ENCODE measurements at regions not wholly inside any gene's neighbourhood (a gene's known extent, or its start where the extent isn't known, plus 50 kb on each side); places are given as distances from the start of the nearest gene placed in this dataset.
A peak's percentile ranks its signal among the peaks of the same experiment; 100 is the strongest.
"Not testable (repeated sequence)": the region's sequence is repeated elsewhere in the genome, so short reads cannot be mapped to it uniquely, and the experiment has no call there.

DNA sequence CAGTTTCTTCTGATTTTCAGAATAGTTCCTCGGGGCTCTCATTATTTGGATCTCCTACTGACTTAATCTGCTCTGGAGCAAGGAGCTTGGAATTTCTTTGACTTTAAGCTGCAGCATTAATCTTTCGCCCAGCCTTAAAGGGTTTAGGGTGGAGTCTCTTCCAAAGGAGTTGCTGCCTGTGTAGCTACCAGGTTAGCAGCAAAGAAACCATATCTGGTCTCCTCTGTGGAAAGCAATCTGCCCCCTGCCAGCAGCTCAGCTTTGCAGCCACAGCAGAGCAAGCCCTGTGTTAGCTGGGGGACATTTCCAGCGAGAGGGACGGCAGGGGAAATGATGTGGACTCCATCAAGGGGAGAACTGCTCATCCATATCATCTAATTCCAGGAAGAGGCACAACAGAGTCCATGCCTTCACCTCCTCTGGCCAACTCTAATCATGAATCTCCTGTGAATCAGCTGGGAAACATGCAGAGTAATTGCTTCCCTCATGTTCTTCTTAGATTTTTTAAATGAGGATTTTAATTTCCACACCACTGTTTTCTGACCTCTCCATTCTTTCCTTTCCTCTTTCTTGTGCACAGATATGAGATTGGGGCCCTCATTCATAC lies 827.6 kb upstream of the CA10 start:
- peak in 1 of 2 donors; percentile 3 for DNase-seq
- Histone ChIP-seq H3K4me1 (no peaks in the 10 kb centered on the region), H3K4me3 (no peak overlapping the region), H3K36me3 (no peaks in the 10 kb centered on the region), H3K27ac (no peak overlapping the region), H3K27me3 (no peaks in the 10 kb centered on the region), H3K9me3 (no peaks in the 10 kb centered on the region)
- intact Hi-C loops (cut with DNase I; ENCODE audit: low total_unique reads) = no loop called here
- TF ChIP-seq POLR2AphosphoS5 (IDR thresholded peaks at IDR 0.05) = no peak
- no peak for TF ChIP-seq EP300 (IDR thresholded peaks at IDR 0.05)
- TF ChIP-seq, protein P1, sequence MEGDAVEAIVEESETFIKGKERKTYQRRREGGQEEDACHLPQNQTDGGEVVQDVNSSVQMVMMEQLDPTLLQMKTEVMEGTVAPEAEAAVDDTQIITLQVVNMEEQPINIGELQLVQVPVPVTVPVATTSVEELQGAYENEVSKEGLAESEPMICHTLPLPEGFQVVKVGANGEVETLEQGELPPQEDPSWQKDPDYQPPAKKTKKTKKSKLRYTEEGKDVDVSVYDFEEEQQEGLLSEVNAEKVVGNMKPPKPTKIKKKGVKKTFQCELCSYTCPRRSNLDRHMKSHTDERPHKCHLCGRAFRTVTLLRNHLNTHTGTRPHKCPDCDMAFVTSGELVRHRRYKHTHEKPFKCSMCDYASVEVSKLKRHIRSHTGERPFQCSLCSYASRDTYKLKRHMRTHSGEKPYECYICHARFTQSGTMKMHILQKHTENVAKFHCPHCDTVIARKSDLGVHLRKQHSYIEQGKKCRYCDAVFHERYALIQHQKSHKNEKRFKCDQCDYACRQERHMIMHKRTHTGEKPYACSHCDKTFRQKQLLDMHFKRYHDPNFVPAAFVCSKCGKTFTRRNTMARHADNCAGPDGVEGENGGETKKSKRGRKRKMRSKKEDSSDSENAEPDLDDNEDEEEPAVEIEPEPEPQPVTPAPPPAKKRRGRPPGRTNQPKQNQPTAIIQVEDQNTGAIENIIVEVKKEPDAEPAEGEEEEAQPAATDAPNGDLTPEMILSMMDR (IDR thresholded peaks at IDR 0.05) = no peak
- no peak for TF ChIP-seq POLR2A (IDR thresholded peaks at IDR 0.05)
- 29 to 44% (median 35%) methylated on average over 4 of the region's 4 CpGs for WGBS, 5 donors

DNA sequence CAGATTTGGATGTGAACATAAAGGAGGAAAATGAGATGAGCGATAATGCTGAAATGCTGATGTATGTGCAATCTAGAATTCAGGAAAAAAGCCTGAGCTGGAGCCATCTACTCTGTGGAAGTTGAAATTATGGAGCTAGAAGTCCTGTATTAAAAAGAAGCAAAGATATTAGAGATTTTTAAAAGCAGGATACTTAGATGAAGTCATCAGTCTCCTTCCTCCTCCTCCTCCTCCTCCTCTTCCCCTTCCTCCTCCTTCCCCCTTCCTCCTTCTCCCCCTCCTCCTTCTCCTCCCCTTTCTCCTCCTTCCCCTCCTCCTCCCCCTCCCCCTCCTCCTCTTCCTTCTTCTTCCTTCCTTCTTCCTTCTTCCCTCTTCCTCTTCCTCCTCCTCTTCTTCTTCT lies 823.8 kb upstream of the CA10 start:
- DNase-seq = no peak
- no peaks in the 10 kb centered on the region for H3K36me3 ChIP-seq
- H3K27me3 ChIP-seq = no peaks in the 10 kb centered on the region
- H3K4me3 ChIP-seq = no peak overlapping the region
- H3K27ac ChIP-seq = no peak overlapping the region
- TF ChIP-seq EP300 (IDR thresholded peaks at IDR 0.05) = no peak
- no peak for TF ChIP-seq POLR2AphosphoS5 (IDR thresholded peaks at IDR 0.05)
- no peak for TF ChIP-seq POLR2A (IDR thresholded peaks at IDR 0.05)
- TF ChIP-seq, protein P1 (IDR thresholded peaks at IDR 0.05) = no peak
- intact Hi-C loops (cut with DNase I; ENCODE audit: low total_unique reads) = no loop called here
- H3K4me1 ChIP-seq = no peaks in the 10 kb centered on the region
- WGBS, 5 donors = 89 to 100% (median 96%) methylated on average over 1 of the region's 1 CpG
- no peaks in the 10 kb centered on the region for H3K9me3 ChIP-seq

DNA sequence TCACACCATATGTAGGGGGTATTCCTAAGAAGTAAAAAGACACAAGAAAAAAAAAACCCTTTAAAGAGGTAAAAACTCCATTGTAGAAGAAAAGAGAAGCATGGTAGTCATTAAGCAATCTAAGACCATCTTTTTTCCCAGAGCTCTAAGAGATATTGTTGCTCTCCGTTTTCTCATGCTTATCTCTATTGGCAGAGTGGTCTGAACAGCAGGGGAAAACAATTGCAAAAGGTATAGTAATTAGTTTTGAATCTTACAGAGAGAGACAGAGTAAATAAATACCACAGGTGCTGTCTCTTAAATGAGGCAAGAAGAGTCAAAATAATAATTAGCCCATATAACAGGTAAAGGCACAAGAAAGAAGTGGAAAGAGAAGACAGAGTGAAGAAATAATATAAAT lies 821.4 kb upstream of the CA10 start:
- H3K9me3 ChIP-seq = no peaks in the 10 kb centered on the region
- intact Hi-C loops (cut with DNase I; ENCODE audit: low total_unique reads) = no loop called here
- H3K4me3 ChIP-seq = no peak overlapping the region
- H3K27ac ChIP-seq = no peak overlapping the region
- no peak for DNase-seq
- 5 to 38% (median 15%) methylated on average over 1 of the region's 1 CpG for WGBS, 5 donors
- no peaks in the 10 kb centered on the region for H3K27me3 ChIP-seq
- TF ChIP-seq POLR2AphosphoS5 (IDR thresholded peaks at IDR 0.05) = no peak
- no peak for TF ChIP-seq EP300 (IDR thresholded peaks at IDR 0.05)
- TF ChIP-seq POLR2A (IDR thresholded peaks at IDR 0.05) = no peak
- TF ChIP-seq, protein P1 (IDR thresholded peaks at IDR 0.05) = no peak
- no peaks in the 10 kb centered on the region for H3K4me1 ChIP-seq
- no peaks in the 10 kb centered on the region for H3K36me3 ChIP-seq

DNA sequence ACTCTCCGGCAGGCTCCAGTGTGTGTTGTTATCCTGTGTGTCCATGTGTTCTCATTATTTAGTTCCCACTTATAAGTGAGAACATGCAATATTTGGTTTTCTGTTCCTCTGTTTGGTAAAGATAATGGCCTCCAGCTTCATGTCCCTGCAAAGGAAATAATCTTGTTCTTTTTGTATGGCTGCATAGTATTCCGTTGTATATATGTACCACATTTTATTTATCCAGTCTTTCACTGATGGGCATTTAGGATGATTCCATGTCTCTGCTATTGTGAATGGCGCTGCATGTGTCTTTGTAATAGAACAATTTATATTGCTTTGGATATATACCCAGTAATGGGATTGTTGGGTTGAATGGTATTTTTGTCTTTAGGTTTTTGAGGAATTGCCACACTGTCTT lies 807.3 kb upstream of the CA10 start:
- WGBS, 5 donors = 72 to 88% (median 84%) methylated on average over 3 of the region's 3 CpGs
- Histone ChIP-seq H3K9me3 (peaks cover 0 to 4% (median 0%) of the 10 kb centered on the region in 4 donors), H3K27ac (no peak overlapping the region), H3K4me1 (no peaks in the 10 kb centered on the region), H3K36me3 (no peaks in the 10 kb centered on the region), H3K4me3 (no peak overlapping the region), H3K27me3 (no peaks in the 10 kb centered on the region)
- intact Hi-C loops (cut with DNase I; ENCODE audit: low total_unique reads) = no loop called here
- DNase-seq = no peak
- TF ChIP-seq, protein P1 (IDR thresholded peaks at IDR 0.05) = no peak
- TF ChIP-seq POLR2AphosphoS5 (IDR thresholded peaks at IDR 0.05) (no peak), POLR2A (IDR thresholded peaks at IDR 0.05) (no peak), EP300 (IDR thresholded peaks at IDR 0.05) (no peak)

DNA sequence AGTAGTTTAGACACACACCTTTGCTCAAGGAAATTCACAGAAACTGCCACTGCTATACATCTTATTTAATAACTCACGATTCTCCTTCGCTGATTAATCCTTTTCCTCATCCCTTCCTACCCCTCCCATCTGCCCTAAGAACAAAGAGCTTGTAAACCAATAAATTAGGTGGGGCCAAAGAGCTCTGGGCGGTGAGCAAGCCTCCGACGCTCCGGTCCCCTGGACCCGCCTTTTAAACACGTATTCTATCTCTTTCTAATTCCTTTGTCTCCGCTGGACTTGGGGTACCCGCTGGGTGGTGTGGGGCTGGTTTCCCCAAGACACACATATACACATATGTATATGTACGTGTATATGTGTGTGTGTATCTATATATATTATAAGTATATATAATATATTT lies 803.2 kb upstream of the CA10 start:
- intact Hi-C loops (cut with DNase I; ENCODE audit: low total_unique reads); H3K27ac ChIP-seq; DNase-seq; H3K27me3 ChIP-seq; H3K4me3 ChIP-seq; H3K36me3 ChIP-seq; H3K9me3 ChIP-seq; H3K4me1 ChIP-seq: not testable (repeated sequence)
- 75 to 84% (median 80%) methylated on average over 11 of the region's 11 CpGs for WGBS, 5 donors

All from stomach (tissue), 8 donors.